ENCODE measurements at regions not wholly inside any gene's neighbourhood (a gene's known extent, or its start where the extent isn't known, plus 50 kb on each side); places are given as distances from the start of the nearest gene placed in this dataset.

- BruUV-seq (replicated peaks) = no TSS peak
- ChIA-PET POLR2A (no interaction called here), CTCF (no interaction called here)
- TF ChIP-seq, protein P1, sequence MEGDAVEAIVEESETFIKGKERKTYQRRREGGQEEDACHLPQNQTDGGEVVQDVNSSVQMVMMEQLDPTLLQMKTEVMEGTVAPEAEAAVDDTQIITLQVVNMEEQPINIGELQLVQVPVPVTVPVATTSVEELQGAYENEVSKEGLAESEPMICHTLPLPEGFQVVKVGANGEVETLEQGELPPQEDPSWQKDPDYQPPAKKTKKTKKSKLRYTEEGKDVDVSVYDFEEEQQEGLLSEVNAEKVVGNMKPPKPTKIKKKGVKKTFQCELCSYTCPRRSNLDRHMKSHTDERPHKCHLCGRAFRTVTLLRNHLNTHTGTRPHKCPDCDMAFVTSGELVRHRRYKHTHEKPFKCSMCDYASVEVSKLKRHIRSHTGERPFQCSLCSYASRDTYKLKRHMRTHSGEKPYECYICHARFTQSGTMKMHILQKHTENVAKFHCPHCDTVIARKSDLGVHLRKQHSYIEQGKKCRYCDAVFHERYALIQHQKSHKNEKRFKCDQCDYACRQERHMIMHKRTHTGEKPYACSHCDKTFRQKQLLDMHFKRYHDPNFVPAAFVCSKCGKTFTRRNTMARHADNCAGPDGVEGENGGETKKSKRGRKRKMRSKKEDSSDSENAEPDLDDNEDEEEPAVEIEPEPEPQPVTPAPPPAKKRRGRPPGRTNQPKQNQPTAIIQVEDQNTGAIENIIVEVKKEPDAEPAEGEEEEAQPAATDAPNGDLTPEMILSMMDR (IDR thresholded peaks at IDR 0.05) = no peak
- TF ChIP-seq TCF7L2 (IDR thresholded peaks at IDR 0.05; ENCODE audit: low read depth, low read length) = no peak
- no peak for TF ChIP-seq POLR2AphosphoS5 (IDR thresholded peaks at IDR 0.05; ENCODE audit: low read depth, low read length)
- TF ChIP-seq SIN3A (IDR thresholded peaks at IDR 0.05; ENCODE audit: borderline replicate concordance, insufficient read depth, low read depth, low read length) = no peak
- TF ChIP-seq, protein P2, sequence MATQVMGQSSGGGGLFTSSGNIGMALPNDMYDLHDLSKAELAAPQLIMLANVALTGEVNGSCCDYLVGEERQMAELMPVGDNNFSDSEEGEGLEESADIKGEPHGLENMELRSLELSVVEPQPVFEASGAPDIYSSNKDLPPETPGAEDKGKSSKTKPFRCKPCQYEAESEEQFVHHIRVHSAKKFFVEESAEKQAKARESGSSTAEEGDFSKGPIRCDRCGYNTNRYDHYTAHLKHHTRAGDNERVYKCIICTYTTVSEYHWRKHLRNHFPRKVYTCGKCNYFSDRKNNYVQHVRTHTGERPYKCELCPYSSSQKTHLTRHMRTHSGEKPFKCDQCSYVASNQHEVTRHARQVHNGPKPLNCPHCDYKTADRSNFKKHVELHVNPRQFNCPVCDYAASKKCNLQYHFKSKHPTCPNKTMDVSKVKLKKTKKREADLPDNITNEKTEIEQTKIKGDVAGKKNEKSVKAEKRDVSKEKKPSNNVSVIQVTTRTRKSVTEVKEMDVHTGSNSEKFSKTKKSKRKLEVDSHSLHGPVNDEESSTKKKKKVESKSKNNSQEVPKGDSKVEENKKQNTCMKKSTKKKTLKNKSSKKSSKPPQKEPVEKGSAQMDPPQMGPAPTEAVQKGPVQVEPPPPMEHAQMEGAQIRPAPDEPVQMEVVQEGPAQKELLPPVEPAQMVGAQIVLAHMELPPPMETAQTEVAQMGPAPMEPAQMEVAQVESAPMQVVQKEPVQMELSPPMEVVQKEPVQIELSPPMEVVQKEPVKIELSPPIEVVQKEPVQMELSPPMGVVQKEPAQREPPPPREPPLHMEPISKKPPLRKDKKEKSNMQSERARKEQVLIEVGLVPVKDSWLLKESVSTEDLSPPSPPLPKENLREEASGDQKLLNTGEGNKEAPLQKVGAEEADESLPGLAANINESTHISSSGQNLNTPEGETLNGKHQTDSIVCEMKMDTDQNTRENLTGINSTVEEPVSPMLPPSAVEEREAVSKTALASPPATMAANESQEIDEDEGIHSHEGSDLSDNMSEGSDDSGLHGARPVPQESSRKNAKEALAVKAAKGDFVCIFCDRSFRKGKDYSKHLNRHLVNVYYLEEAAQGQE (IDR thresholded peaks at IDR 0.05; ENCODE audit: insufficient read depth in 1 of 2, low read depth in 2 of 2, low read length in 1 of 2) = no peak
- Histone ChIP-seq H3K27ac (ENCODE audit: low read length) (no peak overlapping the region), H3K4me3 (ENCODE audit: low read depth in 2 of 2, low read length in 2 of 2) (no peak overlapping the region), H3K36me3 (ENCODE audit: control insufficient read depth, insufficient read depth, low read length) (no peaks in the 10 kb centered on the region), H3K4me1 (ENCODE audit: control insufficient read depth, insufficient read depth, low read length) (no peaks in the 10 kb centered on the region), H3K9me3 (ENCODE audit: control insufficient read depth, insufficient read depth, low read depth, low read length) (no peaks in the 10 kb centered on the region), H3K27me3 (ENCODE audit: control insufficient read depth, insufficient read depth, low read length) (peaks cover 3% of the 10 kb centered on the region; the same call in 1 of the 2 replicates)
- intact Hi-C loops (cut with micrococcal nuclease; ENCODE audit: unreplicated experiment) (no loop called here), in situ Hi-C loops (cut with HindIII; ENCODE audit: low pct_unique_long_range_greater_than_20kb, low sequenced_read_pairs) (no loop called here)
- DNase-seq (ENCODE audit: low read depth, low spot score) = no peak
- no peak for ATAC-seq
These were observed 100.1 kb upstream of the MRPS22 start for GRCh38 chr3:139243710-139244109.

DNA sequence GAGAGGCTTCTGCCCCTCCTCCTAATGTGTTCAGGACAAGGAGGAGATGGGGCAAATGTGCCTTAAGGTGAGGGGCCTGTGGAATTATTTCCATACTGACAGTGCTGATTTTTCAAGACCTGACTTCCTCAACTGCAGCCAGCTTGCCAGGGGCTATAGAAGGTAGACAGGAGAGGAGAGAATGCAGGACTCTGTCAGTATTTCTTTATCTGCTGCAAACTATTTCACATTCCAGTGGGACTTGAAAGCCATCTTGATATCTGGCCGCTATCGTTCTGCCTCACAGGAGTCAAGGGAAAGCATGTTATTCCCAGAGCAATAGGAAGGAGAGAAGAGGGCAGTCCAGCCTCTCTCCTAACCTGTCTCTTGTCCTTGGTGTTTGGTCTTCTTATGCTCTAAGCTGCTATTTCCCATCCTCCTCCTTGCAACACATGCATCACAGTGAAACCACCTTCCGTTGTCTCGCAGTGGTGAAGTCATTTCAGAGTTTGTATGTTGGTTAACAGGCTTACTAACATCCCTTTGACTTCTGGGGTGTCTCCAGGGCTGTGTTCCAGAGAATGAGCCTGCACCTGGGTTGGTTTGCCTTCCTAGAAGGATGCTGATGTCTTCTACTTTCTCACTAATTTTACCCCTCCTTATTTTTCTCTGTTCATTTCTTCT, 95.1 kb upstream of the MRPS22 start:
- intact Hi-C loops (cut with micrococcal nuclease; ENCODE audit: unreplicated experiment) = no loop called here
- no peak for DNase-seq (ENCODE audit: low read depth, low spot score)
- H3K27ac ChIP-seq (ENCODE audit: low read length) = no peak overlapping the region
- in situ Hi-C loops (cut with HindIII; ENCODE audit: low pct_unique_long_range_greater_than_20kb, low sequenced_read_pairs) = no loop called here
- H3K27me3 ChIP-seq (ENCODE audit: control insufficient read depth, insufficient read depth, low read length) = no peaks in the 10 kb centered on the region
- H3K9me3 ChIP-seq (ENCODE audit: control insufficient read depth, insufficient read depth, low read depth, low read length) = no peaks in the 10 kb centered on the region
- TF ChIP-seq POLR2AphosphoS5 (IDR thresholded peaks at IDR 0.05; ENCODE audit: low read depth, low read length) (no peak), TCF7L2 (IDR thresholded peaks at IDR 0.05; ENCODE audit: low read depth, low read length) (no peak), SIN3A (IDR thresholded peaks at IDR 0.05; ENCODE audit: borderline replicate concordance, insufficient read depth, low read depth, low read length) (no peak)
- TF ChIP-seq, protein P1 (IDR thresholded peaks at IDR 0.05) = no peak
- TF ChIP-seq, protein P2 (IDR thresholded peaks at IDR 0.05; ENCODE audit: insufficient read depth in 1 of 2, low read depth in 2 of 2, low read length in 1 of 2) = no peak
- H3K36me3 ChIP-seq (ENCODE audit: control insufficient read depth, insufficient read depth, low read length) = no peaks in the 10 kb centered on the region
- no peak for ATAC-seq
- no TSS peak for BruUV-seq (replicated peaks)
- POLR2A ChIA-PET = no interaction called here
- CTCF ChIA-PET = no interaction called here
- H3K4me3 ChIP-seq (ENCODE audit: low read depth in 2 of 2, low read length in 2 of 2) = no peak overlapping the region
- no peaks in the 10 kb centered on the region for H3K4me1 ChIP-seq (ENCODE audit: control insufficient read depth, insufficient read depth, low read length)

All from Panc1 (cell line).